ENCODE measurements at regions not wholly inside any gene's neighbourhood (a gene's known extent, or its start where the extent isn't known, plus 50 kb on each side); places are given as distances from the start of the nearest gene placed in this dataset.
"Not testable (repeated sequence)": the region's sequence is repeated elsewhere in the genome, so short reads cannot be mapped to it uniquely, and the experiment has no call there.

DNA sequence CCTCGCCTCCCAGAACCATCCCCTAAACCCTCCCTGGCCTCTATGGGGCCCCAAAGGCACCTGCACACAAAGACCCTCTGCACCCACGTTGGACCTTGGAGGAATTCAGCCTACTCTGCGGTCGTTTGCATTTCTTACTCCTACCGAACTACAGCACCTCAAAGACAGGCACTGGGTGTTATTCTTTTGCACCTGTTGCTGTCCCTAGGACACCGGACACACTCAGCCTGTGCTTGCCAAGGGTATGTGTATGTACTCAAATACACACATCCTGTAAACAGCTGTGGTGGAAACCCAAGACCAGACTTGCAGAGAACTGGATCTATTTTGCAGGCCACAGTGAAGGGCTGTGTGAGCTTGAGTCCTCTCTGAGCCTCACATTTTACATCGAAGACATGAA, 122.1 kb downstream of the TNFRSF13B start:
- DNase-seq (ENCODE audit: low read depth, low spot score), result not testable (repeated sequence)

DNA sequence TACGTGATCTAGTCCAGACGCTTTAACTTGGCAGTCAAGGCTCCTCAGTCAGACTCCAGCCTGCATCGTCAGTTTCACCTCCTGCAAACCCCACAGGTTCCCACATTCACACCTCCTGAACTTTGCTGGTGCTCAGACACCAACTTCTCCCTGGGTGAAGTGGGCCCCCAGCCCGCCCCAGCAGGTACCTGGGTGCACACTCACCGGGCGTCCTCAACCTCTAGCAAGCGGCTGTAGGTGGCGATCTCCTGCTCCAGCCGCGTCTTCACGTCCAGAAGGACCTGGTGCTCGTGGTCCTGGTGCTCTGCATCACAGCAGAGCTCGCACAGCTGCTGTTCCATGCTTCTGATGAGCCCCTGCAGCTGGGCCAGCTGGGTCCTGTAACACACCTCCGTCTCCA, 122.9 kb downstream of the TNFRSF13B start:
- H3K4me3 ChIP-seq (ENCODE audit: low read length); DNase-seq (ENCODE audit: low read depth, low spot score): not testable (repeated sequence)

More for the DNA sequence above, 122.1 kb downstream of the TNFRSF13B start:
- not testable (repeated sequence) for H3K4me3 ChIP-seq (ENCODE audit: low read length)

DNA sequence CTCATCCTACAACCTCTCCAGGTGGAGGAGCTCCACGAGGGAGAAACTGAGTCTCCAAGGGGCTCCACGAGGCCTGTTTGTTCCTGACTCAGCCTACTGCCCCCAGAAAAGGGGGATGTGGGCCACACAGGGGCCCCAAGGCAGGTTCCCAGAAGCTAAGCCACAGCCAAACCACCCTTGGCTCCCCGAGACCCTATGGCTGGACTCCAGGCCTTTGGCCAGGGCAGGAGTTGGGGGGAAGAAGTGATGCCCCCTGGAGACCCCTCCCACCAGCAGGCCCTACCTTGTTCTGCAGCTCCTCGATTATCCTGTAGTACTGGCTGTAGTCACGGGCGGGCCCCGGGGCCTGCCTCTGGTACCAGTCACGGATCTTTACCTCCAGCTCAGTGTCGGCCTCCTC, 126.8 kb downstream of the TNFRSF13B start:
- not testable (repeated sequence) for DNase-seq (ENCODE audit: low read depth, low spot score); H3K4me3 ChIP-seq (ENCODE audit: low read length)

DNA sequence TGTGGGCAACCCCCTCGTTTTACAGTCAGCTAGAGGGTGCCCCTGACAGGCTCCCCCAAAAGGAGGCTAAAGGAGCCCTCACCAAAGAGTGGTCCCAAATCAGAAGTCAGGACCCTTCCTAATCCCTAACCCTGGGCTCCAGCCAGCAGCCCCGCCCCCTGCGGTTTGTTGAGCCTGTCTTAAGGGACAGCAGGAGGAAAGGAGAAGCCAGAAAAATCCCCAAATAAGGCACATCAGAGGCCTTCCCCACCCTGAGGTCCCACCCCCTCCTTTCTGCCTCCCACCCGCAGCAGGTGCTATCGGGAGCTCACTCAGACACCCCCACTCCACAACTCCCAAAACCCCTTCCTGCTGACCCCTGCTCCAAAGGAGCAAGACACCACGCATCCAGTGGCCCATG, 127.2 kb downstream of the TNFRSF13B start:
- H3K4me3 ChIP-seq (ENCODE audit: low read length); DNase-seq (ENCODE audit: low read depth, low spot score): not testable (repeated sequence)

DNA sequence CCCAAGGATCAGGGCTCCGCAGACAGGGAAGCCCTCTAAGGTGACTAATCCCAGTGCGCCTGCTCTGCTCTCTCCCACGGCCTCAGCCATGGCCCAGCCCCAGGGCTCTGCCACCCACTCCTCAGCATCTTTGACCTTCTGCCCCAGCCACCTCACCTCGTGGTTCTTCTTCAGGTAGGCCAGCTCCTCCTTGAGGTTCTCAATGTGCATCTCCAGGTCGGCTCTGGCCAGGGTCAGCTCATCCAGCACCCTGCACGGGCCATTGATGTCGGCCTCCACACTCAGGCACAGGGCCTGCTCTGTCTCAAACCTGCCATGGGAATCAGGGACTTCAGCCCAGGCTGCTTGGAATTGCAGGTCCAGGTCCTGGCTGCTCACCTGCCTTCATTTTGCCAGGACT, 128.4 kb downstream of the TNFRSF13B start:
- not testable (repeated sequence) for DNase-seq (ENCODE audit: low read depth, low spot score); H3K4me3 ChIP-seq (ENCODE audit: low read length)

DNA sequence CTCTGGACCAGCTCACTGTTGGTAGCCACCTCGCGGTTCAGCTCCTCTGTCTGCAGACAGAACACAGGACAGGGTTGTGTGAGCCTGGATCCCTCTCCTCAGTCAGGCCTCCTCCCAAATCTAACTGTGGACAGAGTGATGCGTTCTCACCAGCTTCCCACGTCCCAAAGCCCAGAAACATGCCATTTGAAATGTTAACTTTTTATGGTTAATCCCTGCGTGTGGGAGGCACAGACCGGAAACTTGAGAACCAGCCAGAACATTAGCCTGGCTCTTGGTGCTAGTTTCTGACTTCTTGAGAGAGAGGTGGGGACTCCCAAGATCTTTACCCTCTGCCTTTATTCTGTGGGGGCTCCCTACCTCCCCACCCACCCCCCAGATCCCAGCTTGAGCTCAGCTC, 129.6 kb downstream of the TNFRSF13B start:
- not testable (repeated sequence) for H3K4me3 ChIP-seq (ENCODE audit: low read length); DNase-seq (ENCODE audit: low read depth, low spot score)

DNA sequence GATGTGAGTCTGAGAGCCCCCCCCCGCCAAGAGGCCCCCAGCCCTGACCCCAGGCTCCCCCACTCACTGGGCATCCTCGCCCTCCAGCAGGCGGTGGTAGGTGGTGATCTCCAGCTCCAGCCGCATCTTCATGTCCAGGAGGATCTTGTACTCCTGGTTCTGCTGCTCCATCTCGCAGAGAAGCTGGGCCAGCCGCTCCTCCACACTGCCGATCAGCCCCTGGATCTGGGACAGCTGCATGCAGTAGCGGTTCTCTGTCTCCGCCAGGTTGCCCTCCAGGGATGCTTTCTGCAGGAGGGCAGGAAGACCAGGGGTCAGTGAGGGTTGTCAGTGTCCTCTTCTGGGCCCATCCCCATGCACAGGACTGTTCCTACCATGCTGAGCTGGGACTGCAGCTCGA, 130.0 kb downstream of the TNFRSF13B start:
- DNase-seq (ENCODE audit: low read depth, low spot score); H3K4me3 ChIP-seq (ENCODE audit: low read length): not testable (repeated sequence)

DNA sequence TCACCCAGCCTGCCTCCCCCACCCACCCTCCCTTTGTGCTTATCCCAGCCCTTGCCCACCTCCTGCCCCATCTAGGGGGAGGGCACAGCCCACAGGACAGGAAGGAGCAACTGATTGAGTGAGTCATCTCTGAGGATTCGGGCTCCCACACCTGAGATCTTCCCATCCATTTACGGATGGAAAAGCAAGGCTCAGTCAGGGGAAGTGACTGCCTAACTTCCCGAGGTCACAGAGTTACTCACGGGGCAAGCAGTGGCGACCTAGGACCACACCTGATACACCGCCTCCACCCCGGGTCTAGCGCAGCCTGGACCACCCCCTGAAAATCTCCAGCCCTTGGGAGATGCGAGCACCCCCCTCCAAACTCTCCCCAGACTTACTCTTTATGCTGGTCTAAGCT, 131.7 kb downstream of the TNFRSF13B start:
- H3K4me3 ChIP-seq (ENCODE audit: low read length); DNase-seq (ENCODE audit: low read depth, low spot score): not testable (repeated sequence)

DNA sequence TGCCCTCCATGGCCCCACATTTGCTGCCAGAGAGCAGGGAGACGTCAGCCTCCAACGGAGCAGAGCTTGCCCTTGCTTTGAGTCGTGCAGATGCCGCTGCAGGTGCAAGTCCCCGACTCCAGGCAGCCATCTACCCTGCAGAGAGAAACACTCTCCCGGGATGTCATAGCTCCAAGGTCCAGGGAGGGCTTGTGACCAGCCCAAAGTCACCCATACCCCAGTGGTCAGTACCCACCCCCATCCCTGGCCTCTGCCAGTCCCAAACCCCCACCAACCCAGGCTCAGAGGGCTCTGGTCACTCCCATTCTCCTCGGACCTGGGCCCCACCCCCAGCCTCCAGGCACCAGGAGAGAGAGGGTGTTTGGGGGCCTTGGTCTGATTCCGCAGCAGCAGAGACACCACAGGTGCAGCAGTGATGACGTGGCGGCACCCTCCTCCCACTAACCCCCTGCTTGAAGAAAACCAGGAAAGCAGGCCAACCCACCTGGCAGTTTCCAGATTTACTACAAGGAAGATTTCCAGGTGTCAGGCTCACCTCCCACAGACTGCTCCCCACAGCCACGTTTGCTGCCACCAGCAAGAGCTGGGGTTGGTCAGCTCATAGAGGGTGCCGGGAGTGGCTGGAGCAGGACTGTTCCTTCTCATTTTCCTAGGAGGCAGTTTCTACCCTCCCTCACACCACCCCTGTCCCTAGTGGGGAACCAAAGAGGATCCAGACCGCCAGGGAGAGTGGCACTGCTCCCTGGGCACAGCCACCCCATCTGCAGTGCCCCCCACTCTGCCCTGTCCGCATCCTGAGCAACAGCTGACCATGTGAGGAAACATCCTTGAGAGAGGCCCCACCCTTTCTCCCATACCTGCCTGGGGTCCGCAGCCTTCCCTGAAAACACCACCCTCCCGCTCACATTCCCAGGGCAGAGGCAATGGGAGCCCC, 132.4 kb downstream of the TNFRSF13B start:
- not testable (repeated sequence) for H3K4me3 ChIP-seq (ENCODE audit: low read length); DNase-seq (ENCODE audit: low read depth, low spot score)

DNA sequence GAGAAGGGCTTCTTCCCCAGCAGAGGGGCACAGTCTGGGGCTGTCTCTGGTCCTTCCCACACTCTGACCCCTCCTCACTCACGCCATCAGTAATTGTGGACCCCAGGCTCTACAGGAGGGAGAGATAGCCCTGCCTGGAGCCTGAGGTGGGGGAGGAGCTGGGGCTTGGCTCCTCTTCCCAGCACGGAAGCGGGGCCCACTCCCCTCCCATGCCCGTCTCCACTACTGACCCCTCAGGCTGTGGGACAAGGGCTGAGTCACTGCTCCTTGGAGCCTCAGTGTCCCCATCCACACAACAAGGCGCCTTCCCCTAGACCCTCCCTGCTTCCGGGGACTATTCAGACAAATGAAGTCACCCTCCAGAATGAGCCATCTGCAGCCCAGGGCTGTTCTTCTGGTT, 133.1 kb downstream of the TNFRSF13B start:
- not testable (repeated sequence) for DNase-seq (ENCODE audit: low read depth, low spot score); H3K4me3 ChIP-seq (ENCODE audit: low read length)

DNA sequence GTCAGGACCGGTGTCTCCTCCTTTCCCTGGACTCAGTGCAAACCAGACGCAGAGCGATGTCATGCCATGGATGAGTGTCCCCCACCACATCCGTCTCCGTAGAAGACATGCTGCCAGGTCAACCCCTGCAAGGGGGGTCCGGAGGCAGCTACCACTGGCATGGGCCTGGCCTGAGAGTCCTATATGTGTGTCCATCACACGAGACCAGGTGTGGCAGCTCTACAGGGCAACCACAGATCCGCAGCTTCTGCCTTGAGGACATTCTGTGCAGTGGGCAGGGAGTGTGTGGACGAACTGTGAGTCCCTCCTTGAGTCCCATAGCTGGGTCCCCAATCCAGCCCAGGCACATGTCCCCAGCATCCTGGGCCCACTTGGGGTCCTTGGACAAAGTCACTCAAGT, 133.6 kb downstream of the TNFRSF13B start:
- not testable (repeated sequence) for DNase-seq (ENCODE audit: low read depth, low spot score)

DNA sequence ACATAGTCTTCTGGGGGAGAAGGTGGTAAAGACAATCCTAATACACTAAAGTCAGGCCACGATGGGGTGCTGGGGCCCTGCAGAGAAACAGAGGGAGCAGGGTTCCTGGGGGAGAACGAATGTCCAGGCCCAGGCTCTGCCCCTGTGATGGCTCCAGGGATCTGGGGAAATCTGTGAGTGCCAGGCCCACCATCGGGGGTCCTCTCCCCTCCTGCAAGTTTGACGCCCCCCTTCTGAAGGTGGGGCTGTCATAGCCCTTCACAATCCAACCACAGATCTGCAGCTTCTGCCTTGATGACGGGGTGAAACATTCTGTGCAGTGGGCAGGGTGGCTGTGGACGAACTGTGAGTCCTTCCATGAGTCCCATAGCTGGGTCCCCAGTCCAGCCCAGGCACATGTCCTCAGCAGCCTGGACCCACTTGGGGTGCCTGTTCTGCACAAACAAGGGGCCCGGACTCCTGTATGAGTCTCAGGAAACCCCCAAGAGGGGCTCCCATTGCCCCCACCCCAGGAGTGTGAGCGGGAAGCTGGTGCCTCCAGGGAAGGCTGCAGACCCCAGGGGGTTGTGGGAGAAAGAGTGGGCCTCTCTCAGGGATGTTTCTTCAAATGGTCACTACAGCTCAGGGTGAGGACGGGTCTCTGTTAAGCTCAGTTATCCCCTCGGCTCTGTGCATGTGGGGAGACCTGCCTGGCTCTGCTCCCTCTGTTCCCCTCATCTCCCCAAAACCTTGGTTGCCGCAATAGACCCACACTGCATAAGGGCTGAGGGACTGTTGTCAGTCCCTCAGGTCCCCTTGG, 134.3 kb downstream of the TNFRSF13B start:
- H3K4me3 ChIP-seq (ENCODE audit: low read length); DNase-seq (ENCODE audit: low read depth, low spot score): not testable (repeated sequence)

More for the DNA sequence above, 133.6 kb downstream of the TNFRSF13B start:
- not testable (repeated sequence) for H3K4me3 ChIP-seq (ENCODE audit: low read length)

DNA sequence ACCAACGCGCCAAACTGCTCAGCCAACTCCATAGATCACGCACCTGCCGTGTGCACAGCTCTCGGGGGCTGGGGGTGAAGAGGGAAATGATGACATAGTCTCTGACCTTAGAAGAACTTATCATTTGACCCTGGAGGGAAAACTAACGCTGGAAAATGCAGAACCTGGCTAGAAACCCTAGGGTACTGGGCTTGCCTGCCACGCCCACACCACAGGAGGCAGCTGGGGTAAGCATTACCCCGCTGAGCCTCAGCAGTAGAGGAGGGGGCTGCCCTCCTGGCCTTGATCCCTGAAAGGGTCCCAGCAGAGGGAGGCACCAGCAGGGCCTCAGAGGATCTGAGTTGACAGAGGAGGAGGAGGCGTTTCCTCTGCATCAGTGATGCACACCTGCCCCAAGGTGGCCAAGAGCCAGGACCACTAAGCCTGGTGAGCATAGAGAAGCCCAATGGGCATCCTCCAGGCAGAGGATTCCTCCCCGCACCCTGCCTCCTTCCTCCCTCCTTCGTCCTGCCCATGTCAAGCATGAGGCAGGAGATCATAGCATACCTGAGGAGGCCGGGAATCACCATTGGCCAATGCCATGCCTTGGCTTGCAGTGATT, 135.5 kb downstream of the TNFRSF13B start:
- not testable (repeated sequence) for H3K4me3 ChIP-seq (ENCODE audit: low read length); DNase-seq (ENCODE audit: low read depth, low spot score)

DNA sequence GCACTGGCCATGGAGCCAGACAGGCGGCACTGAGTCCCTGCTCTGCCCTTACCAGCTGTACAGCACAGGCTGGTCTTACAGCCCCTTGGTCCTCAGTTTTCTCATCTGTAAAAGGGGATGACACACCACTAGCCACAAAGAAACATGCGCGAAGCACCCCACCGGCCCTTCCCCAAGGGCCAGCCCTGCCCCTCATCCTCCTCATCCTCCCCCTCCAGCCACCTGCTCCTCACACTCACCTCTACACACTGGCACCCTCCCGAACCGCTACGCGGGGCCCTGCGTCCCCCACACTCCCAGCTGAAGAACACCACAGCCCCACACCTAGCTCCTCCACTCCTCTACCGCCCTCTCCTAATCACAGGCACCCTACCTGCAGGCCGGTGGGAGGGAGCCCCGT, 138.4 kb downstream of the TNFRSF13B start:
- H3K4me3 ChIP-seq (ENCODE audit: low read length); DNase-seq (ENCODE audit: low read depth, low spot score): not testable (repeated sequence)

DNA sequence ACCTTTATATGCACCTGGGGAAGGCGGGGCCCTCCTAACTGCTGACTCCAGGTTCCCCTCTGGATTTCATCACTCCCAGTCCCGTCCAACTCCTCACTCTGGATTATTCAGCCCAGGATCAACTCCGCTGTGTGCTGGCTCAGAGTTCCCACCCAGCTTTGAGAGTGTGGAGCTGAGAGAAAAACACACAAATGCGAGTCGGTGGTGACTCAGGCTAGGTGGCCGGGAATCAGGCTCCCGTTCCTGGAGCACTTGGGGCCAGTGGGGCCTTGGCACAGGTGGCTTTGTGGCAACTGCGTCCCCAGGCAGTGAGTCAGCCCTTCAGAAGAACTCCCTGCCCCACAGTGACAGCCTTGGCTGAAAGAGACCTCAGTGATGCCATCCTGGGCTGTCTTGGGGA, 139.1 kb downstream of the TNFRSF13B start:
- DNase-seq (ENCODE audit: low read depth, low spot score); H3K4me3 ChIP-seq (ENCODE audit: low read length): not testable (repeated sequence)

DNA sequence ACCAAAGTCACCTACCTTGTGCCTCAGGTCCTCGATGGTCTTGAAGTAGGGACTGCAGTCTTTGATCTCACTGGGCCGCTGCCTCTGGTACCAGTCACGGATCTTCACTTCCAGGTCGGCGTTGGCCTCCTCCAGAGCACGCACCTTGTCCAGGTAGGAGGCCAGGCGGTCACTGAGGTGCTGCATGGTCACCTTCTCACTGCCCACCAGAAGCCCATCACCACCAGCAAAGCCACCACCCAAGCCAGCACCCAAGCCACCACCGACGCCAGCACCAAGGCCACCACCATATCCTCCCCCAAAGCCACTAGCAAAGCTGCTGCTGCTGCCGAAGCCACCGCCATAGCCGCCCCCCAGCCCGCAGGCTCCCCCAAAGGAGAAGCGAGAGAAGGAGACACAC, 139.7 kb downstream of the TNFRSF13B start:
- not testable (repeated sequence) for H3K4me3 ChIP-seq (ENCODE audit: low read length); DNase-seq (ENCODE audit: low read depth, low spot score)

DNA sequence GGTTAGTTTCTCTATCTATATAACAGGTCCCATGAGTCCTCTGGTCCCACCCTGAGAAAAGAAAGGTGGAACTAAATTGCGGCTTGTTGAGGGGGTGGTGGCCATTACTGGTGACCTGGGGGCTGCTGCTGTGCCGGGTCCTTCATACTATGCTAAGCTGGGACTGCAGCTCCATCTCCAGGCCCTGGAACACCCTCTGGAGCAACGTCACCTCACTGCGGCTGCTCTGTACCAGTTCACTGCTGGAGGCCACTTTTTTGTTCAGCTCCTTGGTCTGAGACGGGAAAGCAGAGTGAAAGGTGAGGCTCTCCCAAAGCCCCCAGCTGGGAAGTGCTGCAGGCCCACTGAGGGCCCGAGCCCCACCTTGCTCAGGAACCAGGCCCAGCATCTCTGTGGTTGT, 140.7 kb downstream of the CCDC144A start:
- not testable (repeated sequence) for DNase-seq (ENCODE audit: low read depth, low spot score)

DNA sequence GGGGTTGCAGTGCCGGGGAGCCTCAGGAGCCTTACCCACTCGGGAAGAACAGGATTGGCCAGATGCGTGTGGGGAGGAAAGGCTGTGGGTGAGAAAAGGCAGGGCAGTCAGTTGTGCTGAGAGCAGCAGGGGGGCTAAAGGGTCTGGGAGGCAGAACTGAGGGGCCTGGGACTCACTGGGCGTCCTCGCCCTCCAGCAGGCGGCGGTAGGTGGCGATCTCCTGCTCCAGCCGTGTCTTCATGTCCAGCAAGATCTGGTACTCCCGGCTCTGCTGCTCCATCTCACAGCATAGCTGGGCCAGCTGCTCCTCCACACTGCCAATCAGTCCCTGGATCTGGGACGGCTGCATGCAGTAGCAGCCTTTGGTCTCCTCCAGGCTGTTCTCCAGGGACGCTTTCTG, 140.2 kb downstream of the CCDC144A start:
- not testable (repeated sequence) for H3K4me3 ChIP-seq (ENCODE audit: low read length); DNase-seq (ENCODE audit: low read depth, low spot score)

More for the DNA sequence above, 140.7 kb downstream of the CCDC144A start:
- H3K4me3 ChIP-seq (ENCODE audit: low read length), result not testable (repeated sequence)

Measured in Jurkat, Clone E6-1 (cell line).